ENCODE measurements at regions not wholly inside any gene's neighbourhood (a gene's known extent, or its start where the extent isn't known, plus 50 kb on each side); places are given as distances from the start of the nearest gene placed in this dataset.

DNA sequence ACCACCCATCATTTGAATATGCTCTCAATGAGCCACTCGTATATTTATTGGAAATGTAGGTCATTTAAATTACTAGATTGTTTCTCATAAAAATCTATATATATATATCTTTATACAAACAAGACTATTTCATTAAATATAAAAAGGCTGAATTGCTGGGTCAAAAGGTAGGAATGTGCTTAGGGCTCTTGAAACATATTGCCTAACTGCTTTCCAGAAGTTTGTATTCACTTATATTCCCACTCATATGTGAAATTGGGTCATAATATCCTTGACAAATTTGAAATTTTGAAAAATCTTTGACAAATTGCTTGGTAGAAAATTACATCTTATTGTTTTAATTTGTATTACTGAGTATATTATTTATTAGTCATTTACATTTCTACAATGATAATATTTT is 999.8 kb upstream of the CDH2 start:
- DNase-seq, result no peak

DNA sequence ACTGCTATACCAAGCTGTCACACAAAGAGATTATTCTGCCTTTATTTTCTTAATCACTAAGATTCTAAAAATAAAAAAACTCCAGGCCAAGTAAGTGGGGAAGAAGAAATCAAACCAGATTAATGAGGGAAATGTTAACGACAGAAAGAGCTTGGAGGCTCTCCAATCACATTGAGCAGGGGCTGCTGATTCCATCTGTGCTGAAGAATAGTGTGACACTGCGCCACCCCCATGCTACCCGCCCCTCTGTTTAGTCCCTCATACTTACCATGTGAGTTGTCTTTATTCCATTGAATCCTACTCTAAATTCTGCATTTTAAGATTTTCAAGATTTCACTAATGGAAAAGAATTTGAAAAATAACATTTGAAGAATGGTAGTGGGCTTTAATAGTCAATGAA is 998.0 kb upstream of the CDH2 start:
- no peak for DNase-seq

DNA sequence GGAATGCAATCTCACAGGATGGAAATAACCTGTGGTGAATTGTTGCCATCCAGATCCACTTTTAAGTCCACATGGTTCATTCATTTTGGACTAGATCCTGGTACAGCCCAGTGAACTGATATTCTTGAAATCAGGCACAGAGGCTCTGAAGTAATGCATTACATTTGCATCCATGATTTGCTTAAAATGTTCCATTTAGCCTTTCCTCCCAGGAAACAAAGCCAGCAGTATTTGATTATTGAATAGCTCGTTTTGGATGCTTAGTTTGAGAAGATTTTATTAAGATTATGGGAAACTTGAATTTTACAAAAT is 995.8 kb upstream of the CDH2 start:
- no peak for DNase-seq

DNA sequence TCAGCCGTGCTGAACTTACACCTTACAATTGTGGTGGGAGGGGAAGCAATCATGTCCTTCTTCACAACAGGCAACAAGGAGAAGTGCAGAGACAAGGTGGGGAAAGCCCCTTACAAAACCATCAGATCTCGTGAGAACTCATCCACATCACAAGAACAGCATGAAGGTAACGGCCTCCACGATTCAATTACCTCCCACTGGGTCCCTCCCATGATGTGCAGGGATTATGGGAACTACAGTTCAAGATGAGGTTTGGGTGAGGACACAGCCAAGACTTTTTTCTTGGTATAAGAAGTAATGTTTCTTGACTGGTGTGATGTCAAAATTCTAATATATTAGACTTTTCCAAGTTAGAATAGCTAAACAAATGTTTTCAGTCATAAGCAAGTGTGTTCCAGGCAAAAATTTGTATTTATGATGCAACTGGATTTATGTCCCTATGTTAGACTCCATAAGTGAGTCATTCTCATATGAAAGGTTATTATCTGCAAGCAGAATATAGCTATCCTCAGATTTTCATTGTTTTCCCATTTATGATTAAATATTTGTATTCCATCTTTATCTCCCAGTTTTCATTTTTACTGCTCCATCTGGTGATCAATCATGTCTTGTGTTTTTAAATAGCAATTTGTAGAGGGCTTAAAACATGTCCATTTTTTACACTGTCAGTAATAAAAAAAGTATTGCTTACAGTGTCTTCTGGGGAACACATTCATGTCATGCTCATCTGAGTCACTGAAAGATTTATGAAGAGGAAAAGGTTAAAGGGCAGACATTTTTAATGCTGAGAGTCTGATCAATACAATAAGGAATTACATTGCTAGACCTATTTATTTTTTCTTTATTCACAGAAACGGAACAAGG is 995.2 kb upstream of the CDH2 start:
- no peak for DNase-seq

DNA sequence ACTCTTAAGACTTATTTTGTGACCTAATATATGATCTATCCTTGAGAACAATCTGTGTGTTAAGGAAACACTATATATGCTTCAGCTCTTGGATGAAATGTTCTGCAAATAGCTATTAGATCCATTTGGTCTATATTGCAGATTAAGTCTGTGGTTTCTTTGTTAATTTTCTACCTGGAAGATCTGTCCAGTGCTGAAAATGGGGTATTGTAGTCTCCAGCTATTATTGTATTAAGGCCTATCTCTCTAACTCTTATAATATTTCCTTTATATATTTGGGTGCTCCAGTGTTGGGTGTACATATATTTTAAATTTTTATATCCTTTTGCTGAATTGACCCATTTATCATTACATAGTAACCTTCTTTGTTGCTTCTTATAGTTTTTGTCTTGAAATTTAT is 992.7 kb upstream of the CDH2 start:
- no peak for DNase-seq

DNA sequence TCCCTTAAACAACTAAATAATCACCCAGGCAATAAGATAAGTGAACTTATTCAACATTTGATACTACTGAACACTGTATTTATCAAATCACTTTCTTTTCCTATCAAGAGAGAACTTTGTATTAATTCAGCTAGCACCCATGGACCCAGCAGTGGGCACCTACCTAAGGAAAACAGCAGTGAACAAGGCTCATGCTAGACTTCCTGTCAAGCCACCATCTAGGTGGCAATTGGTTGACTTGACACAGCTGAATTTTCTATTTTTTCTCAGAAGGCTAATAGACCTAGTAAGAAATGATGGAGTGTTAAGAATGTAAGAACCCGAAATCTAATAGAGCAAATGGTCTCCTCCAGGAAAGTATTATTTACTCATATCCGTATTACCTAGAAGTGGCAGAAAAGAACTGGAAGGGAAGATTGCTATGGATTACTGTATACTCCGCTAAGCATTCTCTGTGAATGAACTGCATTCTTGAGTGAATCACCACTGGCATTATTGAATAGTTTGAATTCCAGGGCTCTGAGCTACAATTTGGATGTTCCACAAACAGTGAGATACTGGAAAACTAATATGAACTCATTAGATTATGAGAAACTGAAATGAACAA is 988.2 kb upstream of the CDH2 start:
- no peak for DNase-seq

DNA sequence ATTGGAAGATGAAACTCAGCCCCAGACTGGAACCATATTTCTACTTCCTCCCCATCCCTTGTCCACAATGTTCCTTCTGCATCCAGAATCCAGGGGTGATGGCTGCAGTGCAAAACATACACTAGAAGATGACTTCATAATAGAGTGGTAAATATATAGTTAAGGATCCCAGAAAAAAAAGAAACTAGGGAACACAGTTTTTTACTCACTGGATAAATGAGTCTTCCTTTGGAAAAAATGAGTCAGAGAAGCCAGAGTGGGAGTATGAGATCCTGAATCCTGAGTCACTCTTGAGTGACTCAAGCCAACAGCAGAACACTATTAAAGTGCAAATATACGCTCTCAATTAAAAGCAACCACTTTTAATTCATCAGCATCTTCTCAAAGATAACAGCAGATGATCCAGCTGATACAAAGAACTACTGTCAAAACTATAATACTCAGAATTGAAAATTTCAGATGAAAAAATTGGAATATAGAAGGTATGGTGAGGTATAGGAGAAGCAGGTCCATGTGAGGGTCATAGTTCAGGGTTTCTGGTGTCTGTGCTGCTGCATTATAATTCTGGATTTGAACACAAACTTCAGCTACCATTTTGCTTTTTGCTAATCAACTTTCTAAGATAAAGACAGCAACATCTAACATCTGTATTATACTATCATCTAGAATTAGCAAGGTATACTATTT is 987.2 kb upstream of the CDH2 start:
- no peak for DNase-seq

DNA sequence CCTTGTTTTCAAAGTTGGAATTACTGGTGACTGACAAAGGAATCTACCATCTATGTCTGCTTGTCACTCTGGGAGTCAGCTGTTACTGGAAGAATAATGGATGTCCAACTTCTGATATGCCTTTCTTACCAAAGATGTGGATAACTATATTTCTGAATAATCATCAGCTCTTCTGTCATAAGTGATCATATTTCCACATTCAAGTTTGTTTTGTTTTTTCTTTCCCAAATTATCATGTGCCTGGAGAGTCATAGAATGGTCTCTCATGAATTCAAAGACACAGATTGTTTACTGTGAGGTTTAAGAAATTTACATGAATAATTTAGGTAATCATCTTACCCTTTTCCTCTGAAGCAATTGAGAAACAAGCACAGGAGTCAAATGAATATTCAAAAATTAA is 986.7 kb upstream of the CDH2 start:
- DNase-seq, result no peak

DNA sequence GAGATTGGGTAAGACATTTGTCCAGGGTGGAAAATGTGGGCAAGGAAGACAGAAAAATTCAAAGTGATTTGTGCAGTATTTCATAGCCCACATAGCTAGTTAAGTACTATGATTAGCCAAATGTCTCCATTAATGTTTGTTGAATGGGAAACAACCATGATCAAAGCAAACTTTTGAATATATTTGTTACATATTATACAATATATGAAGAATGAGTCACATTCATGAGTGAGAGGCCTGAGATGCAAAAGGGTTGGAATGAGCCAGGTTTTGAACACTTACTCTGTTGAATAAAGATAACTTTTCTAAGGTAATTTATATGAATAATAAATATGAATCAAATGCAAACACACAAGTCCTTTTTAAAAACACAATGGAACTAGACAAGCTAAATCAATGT is 984.5 kb upstream of the CDH2 start:
- no peak for DNase-seq

DNA sequence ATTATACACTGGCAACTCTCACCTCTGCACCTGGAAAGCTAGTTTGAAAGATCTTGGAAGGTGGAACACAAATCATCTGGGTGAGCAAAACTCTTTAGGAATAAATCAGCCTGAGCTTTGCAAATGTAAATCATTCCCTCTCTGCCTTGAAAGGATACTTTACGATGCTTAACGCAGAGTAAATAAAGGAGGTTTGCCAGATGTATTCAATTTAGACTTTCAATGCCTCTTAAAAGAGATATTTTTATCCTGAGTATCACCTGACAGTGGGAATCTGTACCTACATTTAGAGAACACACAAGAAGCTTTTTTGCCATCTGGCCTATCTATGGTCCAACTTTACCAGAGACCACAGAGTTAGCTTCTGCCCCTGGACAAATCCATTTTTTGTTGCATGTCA is 983.2 kb upstream of the CDH2 start:
- DNase-seq, result no peak

DNA sequence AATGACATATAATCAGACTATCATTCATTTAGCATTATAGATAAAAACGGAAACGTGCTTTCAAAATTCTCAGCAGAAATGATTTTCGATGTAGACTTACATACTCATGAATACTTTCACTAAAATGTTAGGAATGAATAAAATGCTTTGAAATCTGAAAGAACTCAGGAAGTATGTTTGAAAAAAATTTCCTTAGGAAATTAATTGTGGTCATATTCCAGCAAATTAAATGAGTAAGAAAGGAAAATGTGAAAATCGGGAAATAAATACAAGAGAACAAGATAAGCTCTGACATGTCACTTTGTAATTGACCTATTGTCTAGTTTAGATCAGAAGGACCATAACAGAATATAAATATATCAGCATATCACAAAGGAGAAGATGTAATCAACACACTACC is 981.0 kb upstream of the CDH2 start:
- no peak for DNase-seq

DNA sequence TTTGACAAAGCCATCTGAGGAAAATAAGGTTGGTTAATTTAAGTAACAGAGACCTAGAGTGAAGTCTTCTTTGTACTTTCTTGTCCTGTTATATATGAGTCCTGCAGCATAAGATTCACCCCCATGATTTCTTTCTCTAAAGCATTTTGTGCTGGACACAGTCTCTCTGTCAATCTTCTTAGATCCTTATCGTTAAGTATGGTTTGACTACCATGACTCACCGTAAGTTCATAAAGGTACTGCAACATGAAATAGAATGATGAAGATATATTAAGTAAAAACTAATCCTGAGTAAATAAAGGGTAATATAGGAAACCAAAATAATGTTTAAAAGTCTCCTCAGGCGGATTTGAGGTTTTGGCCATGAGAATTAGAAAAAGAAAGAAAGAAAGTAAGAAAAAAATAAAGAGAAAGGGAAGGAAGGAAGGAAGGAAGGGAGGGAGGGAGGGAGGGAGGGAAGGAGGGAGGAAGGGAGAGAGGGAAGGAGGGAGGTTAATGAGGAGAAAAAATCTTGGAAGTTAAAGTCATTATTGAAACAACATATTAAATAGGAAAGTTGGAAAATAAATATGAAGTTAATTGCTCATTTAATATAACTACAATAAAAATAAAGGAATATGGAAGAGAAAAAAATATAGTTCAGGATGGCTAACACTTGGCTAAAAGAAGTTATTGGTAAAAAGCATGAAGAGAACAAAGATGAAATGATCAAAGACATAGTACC is 980.3 kb upstream of the CDH2 start:
- DNase-seq, result no peak

DNA sequence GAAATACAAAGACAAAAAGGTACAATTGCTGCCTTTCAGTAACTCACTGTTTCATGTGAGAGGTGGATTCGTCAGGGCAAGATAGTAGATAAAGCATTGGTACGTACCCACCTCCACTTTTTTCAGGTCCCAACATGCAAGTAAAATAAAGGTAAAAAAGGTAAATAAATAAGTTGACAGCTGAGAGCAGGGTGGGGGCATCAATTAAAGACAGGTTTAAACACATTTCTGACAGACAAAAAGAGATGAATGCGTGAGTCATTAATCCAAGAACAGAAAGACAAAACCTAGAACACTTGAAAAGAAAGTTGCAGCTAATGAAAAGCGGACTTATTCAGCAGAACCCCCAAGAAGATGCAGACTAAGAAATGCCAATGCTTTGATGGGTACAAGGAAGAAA is 979.6 kb upstream of the CDH2 start:
- no peak for DNase-seq

DNA sequence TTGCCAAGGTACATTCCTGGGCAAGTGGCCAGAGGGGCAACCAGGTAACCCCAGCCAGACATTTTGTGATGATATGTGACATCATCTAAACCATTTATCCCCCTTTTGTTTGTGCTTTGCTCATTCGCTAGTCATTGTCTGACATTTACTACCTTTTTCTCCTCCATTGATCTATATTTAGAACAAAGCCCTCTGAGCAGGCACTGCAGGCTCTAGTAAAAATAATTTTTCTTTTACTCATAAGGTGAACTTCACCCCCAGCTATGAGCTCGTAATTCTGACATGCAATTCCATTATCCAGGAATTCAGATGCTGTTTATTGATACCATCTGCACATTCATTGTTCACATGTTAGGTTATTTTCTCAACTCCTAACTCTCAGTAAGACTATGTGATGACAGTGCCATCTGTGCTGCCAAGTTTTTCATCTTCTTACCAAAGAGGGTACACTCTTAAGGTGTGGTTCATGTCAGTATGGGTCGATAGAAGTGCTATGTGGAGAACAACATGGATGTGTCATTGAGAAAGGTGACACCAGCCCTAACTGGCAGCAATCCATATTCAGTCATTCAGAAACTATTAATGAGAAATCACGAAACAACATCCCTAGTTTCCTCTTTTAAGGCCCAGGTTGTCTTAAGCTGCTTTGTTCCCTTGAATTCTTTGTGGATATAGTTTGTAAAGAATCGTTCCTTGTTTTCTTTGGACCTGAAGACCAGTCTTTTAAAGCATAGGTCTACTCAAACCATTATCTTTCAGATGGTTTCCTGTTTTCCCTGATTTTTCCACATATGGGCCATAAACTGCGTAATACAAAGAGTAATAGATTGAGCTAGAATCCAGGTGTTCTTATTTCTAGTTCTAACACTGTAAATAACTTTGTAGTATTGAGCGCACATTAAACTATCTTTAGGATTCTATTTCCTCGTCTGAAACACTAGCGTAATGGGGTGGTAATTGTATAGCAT is 978.1 kb upstream of the CDH2 start:
- DNase-seq, result no peak

DNA sequence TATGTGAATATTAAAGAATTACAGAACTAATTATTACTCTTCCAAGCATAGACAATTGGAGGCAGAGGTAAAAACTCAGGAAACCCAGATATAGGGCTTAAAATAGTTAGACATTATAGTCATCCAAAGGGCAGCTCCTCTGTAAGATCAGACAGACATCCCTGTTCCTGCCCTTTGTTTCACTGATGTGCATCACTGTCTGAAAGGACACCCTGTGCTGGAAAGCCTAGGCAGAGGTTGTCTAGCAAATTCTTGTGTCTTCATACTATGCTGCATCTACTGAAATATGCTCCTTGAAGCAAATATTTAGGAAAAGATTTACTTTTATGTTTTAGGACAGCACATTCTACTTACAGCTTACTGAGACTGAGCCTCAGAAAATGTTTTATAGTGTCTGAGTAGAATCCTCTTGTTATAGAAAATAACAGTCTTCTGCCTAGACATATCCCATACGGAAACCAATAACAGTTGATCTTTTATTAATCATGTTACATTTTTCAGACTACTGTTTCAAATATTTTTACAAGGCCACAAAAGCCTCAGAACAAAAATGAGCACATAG is 977.3 kb upstream of the CDH2 start:
- DNase-seq, result no peak

DNA sequence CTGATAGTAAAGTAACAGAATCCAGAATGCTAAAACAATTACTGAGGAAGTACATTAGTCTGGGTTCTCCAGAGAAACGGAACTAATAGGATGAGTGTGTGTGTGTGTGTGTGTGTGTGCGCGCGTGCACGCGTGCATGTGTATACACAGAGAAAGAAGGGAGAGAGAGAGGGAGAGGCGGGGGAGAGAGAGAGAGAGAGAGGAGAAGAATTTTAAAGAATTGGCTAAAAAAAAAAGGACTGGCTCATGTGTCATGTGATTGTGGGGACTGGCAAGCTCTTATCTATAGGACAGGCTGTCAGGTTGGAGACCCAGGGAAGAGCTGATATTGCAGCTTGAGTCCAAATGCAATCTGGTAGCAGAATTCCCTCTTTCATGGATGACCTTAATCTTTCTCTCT is 976.2 kb upstream of the CDH2 start:
- no peak for DNase-seq

DNA sequence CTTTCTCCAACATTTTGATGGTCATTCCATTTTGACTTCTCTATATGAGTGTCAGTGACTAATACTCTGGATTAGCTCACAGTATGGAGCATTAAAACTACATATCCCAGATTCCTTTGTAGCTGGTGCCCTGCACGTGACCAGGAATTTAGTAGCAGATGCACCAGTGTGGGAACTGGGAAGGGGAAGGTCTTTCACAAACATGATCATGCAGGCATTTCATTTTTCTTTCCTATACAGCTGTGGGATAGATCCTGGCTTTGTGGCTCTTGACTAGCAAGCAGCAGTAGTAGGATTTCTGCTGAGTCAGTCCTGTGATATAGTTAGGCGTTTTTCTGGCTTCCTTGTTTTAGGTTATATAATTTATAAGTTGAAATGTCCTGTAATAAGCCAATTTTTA is 971.0 kb upstream of the CDH2 start:
- DNase-seq, result no peak

DNA sequence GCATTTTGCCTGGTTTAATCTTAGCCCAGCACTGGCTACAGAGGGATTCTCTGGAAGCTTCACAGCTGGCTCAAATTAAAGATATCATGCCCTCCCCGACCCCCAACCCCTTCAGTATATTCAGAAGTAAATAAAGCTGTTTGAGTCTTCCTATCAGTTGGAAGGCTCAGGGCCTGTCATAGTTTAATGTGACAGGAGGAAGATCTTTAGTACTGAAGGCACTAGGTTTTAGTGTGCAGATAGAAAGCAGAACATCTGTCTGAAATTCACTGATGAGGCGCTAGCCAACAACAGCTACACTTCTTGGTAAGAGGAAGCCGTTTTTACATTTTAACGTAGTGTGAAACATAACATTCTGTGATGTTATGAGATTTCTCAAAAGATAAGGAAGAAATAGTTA is 969.1 kb upstream of the CDH2 start:
- no peak for DNase-seq

DNA sequence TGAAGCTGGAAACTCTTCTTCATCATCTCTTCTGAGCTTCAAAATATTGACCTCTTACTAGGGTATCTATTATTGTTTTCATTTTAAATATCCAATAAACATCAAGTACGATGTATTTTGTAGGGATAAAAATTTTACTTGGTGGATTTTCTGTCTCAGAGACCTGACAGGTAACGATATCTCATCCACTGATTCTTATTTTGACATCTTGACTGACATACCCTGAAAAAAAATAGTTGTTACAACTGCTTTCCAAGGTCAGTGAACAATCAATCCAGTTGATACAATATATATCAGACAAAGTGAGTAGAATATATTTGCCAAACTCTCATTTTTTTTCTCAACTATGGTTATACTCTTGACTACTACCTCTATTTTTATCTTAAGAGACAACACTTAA is 963.7 kb upstream of the CDH2 start:
- no peak for DNase-seq

DNA sequence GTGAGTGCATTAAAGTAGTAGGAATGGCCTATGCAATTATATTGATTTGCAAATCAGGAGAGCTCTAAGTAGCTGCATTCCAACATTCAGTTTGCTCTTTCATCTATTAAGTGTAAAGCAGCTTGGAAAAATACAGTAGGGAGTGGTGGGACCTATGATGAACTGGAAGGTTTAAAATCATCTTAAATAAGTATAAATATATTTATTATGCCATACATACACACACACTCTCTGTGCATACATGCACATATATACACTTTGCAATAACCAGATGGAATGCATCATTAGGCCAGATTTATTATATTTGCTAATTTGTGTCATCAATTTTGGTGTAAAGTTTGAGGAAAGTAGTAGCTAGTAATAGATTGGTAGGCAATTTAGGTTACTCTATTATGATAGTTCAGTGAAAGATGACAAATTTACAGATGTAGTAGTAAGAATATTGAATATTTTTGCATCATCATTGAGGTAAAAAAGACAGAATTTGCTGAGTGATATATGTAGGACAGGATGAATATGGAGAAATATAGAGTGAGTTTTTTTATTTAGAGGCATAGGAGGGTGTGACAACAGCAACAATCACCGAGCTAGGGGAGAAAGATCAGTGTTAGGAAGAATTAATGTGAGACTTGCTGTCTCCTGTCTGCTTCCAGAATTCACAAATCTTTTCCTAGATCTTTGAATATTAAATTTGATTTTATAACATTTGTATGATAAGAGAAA is 961.0 kb upstream of the CDH2 start:
- no peak for DNase-seq

DNA sequence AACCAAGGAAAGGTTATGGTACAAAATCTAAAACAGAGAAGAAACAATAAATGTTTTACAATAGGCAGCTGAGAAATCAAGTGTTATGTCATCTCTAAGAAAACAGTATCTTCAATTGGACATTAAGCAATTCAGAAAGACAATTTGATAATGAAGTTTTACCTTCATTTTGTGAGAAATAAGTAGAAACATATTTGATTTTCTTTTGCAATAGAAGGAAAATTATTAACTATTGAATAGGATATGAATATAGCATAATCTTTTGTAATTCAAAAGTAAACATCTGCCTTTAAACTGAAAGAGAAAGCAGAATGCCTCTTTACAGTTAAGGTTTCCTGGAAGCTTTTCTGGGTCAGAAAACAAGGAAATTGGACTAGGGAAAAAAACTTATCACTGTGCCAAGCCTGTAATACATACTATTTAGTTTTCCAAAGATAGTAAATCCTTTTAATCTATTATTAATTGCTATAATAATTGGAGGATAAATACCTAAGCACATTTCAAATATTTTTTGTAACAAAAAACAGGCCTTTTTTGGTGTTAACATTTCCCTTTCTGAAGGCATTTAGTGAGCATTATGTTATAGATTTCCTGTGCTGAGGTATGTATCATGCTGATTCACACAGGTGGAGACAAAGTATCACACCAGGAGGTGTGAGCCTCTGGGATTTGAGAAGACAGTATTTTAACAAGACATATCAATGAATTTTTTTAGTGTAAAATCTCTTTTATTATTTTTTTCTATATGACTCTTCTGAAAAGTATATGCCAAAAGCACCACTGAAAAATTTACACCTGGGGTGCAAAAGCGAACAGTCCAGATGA is 947.0 kb upstream of the CDH2 start:
- no peak for DNase-seq
